ENCODE measurements at regions not wholly inside any gene's neighbourhood (a gene's known extent, or its start where the extent isn't known, plus 50 kb on each side); places are given as distances from the start of the nearest gene placed in this dataset.

- Histone ChIP-seq H3K9me1 (ENCODE audit: control insufficient read depth, insufficient read depth, low read length) (no peaks in the 10 kb centered on the region), H3K27ac (ENCODE audit: extremely low read depth, low read depth, low read length) (no peak overlapping the region), H3K79me2 (ENCODE audit: control insufficient read depth, insufficient read depth, low read length) (no peaks in the 10 kb centered on the region), H3K4me3 (no peak overlapping the region), H3K27me3 (ENCODE audit: control insufficient read depth in 2 of 2, insufficient read depth in 2 of 2, low read length in 2 of 2) (no peaks in the 10 kb centered on the region), H3K9me3 (replicated peaks; ENCODE audit: control insufficient read depth, insufficient read depth, low read depth, low read length) (no peaks in the 10 kb centered on the region), H3K4me2 (ENCODE audit: insufficient read depth, low read length) (peak overlapping the region; percentile 6; the same call in 1 of the 2 replicates), H3K9ac (ENCODE audit: insufficient read depth in 1 of 2, low read depth in 2 of 2, low read length in 2 of 2) (peak overlapping the region in 1 of 2 experiments; percentile 3; a peak in 1 of 4 replicates), H3K4me1 (replicated peaks in 1 of 2; ENCODE audit: control insufficient read depth in 2 of 2, insufficient read depth in 2 of 2, low read length in 2 of 2) (peaks cover 8 to 32% of the 10 kb centered on the region in 2 experiments; a peak in 3 of 5 replicates), H3K36me3 (ENCODE audit: control insufficient read depth, insufficient read depth, low read length) (peaks cover 25% of the 10 kb centered on the region; the same call in 1 of the 3 replicates), H4K20me1 (replicated peaks; ENCODE audit: control insufficient read depth, insufficient read depth, low read length) (no peaks in the 10 kb centered on the region), H2AFZ (ENCODE audit: low read depth, low read length) (peak overlapping the region; percentile 44)
- WGBS (ENCODE audit: insufficient coverage, low coverage, missing lambda C conversion rate) = 49% methylated on average over 13 of the region's 13 CpGs
- ChIA-PET POLR2A (interaction anchor here (0.7 to 1.8 kb wide), 5 partner anchors 8 to 19 kb away, joined by 3 to 5 read pairs (median 4); no protein-coding TSS in a partner anchor), CTCF (ENCODE audit: low intra/inter-chr PET ratio) (no interaction called here)
- DNase-seq (ENCODE audit: extremely low read depth in 1 of 4, low spot score in 3 of 4) (peak in 1 of 4 experiments; percentile 26), FAIRE-seq (no peak), ATAC-seq (peak; percentile 53)
- in situ Hi-C loops (cut with MboI) = no loop called here
- intact Hi-C loops (cut with micrococcal nuclease) = no loop called here
- no TSS peak for BruUV-seq (replicated peaks)
- TF ChIP-seq ZZZ3 (IDR thresholded peaks at IDR 0.05) (no peak), SMARCE1 (IDR thresholded peaks at IDR 0.05) (no peak), JUND (IDR thresholded peaks at IDR 0.05; ENCODE audit: borderline replicate concordance, low read depth, low read length) (no peak), JUND (tag; IDR thresholded peaks at IDR 0.05; ENCODE audit: borderline replicate concordance, low read depth, low read length) (no peak), TEAD4 (IDR thresholded peaks at IDR 0.05; ENCODE audit: low read length) (no peak), TEAD4 (CRISPR knock-in tag; IDR thresholded peaks at IDR 0.05; ENCODE audit: borderline replicate concordance) (no peak), SMC3 (conservative IDR thresholded peaks at IDR 0.05; ENCODE audit: insufficient read depth, low read depth, low read length) (no peak), ID3 (CRISPR knock-in tag; IDR thresholded peaks at IDR 0.05) (no peak), ID3 (tag; IDR thresholded peaks at IDR 0.05) (no peak)
- TF ChIP-seq, protein P1, sequence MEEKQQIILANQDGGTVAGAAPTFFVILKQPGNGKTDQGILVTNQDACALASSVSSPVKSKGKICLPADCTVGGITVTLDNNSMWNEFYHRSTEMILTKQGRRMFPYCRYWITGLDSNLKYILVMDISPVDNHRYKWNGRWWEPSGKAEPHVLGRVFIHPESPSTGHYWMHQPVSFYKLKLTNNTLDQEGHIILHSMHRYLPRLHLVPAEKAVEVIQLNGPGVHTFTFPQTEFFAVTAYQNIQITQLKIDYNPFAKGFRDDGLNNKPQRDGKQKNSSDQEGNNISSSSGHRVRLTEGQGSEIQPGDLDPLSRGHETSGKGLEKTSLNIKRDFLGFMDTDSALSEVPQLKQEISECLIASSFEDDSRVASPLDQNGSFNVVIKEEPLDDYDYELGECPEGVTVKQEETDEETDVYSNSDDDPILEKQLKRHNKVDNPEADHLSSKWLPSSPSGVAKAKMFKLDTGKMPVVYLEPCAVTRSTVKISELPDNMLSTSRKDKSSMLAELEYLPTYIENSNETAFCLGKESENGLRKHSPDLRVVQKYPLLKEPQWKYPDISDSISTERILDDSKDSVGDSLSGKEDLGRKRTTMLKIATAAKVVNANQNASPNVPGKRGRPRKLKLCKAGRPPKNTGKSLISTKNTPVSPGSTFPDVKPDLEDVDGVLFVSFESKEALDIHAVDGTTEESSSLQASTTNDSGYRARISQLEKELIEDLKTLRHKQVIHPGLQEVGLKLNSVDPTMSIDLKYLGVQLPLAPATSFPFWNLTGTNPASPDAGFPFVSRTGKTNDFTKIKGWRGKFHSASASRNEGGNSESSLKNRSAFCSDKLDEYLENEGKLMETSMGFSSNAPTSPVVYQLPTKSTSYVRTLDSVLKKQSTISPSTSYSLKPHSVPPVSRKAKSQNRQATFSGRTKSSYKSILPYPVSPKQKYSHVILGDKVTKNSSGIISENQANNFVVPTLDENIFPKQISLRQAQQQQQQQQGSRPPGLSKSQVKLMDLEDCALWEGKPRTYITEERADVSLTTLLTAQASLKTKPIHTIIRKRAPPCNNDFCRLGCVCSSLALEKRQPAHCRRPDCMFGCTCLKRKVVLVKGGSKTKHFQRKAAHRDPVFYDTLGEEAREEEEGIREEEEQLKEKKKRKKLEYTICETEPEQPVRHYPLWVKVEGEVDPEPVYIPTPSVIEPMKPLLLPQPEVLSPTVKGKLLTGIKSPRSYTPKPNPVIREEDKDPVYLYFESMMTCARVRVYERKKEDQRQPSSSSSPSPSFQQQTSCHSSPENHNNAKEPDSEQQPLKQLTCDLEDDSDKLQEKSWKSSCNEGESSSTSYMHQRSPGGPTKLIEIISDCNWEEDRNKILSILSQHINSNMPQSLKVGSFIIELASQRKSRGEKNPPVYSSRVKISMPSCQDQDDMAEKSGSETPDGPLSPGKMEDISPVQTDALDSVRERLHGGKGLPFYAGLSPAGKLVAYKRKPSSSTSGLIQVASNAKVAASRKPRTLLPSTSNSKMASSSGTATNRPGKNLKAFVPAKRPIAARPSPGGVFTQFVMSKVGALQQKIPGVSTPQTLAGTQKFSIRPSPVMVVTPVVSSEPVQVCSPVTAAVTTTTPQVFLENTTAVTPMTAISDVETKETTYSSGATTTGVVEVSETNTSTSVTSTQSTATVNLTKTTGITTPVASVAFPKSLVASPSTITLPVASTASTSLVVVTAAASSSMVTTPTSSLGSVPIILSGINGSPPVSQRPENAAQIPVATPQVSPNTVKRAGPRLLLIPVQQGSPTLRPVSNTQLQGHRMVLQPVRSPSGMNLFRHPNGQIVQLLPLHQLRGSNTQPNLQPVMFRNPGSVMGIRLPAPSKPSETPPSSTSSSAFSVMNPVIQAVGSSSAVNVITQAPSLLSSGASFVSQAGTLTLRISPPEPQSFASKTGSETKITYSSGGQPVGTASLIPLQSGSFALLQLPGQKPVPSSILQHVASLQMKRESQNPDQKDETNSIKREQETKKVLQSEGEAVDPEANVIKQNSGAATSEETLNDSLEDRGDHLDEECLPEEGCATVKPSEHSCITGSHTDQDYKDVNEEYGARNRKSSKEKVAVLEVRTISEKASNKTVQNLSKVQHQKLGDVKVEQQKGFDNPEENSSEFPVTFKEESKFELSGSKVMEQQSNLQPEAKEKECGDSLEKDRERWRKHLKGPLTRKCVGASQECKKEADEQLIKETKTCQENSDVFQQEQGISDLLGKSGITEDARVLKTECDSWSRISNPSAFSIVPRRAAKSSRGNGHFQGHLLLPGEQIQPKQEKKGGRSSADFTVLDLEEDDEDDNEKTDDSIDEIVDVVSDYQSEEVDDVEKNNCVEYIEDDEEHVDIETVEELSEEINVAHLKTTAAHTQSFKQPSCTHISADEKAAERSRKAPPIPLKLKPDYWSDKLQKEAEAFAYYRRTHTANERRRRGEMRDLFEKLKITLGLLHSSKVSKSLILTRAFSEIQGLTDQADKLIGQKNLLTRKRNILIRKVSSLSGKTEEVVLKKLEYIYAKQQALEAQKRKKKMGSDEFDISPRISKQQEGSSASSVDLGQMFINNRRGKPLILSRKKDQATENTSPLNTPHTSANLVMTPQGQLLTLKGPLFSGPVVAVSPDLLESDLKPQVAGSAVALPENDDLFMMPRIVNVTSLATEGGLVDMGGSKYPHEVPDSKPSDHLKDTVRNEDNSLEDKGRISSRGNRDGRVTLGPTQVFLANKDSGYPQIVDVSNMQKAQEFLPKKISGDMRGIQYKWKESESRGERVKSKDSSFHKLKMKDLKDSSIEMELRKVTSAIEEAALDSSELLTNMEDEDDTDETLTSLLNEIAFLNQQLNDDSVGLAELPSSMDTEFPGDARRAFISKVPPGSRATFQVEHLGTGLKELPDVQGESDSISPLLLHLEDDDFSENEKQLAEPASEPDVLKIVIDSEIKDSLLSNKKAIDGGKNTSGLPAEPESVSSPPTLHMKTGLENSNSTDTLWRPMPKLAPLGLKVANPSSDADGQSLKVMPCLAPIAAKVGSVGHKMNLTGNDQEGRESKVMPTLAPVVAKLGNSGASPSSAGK (IDR thresholded peaks at IDR 0.05) = no peak
These were observed 85.9 kb upstream of the SIMC1 start for GRCh38 chr5:176152191-176152929.
